ENCODE measurements at regions not wholly inside any gene's neighbourhood (a gene's known extent, or its start where the extent isn't known, plus 50 kb on each side); places are given as distances from the start of the nearest gene placed in this dataset.

- TF ChIP-seq CTCF (IDR thresholded peaks at IDR 0.05) = no peak
- no peak for TF ChIP-seq EP300 (IDR thresholded peaks at IDR 0.05)
- no peak for TF ChIP-seq POLR2AphosphoS5 (IDR thresholded peaks at IDR 0.05)
- TF ChIP-seq POLR2A (IDR thresholded peaks at IDR 0.05) = no peak
Measured at GRCh38 chr7:37598824-37599223, 84.7 kb upstream of the GPR141 start.

Data from upper lobe of left lung (tissue), 4 donors.